Breast epithelium (tissue), 3 donors: ENCODE measurements at regions not wholly inside any gene's neighbourhood (a gene's known extent, or its start where the extent isn't known, plus 50 kb on each side); places are given as distances from the start of the nearest gene placed in this dataset.

Source experiments
- CTCF ChIP-seq, 3 donors: fragments of 450-650 bp; IDR thresholded peaks; one replicate each; pipeline ENCODE4 v1.5.1; 2016 to 2017; ENCODE audit warnings: antibody characterized with exemption in 3 of 3, mild to moderate bottlenecking in 3 of 3, moderate library complexity in 3 of 3
- POLR2A ChIP-seq: fragments of 450-650 bp; IDR thresholded peaks from one replicate; pipeline ENCODE4 v1.6.1; 2016; ENCODE audit warnings: antibody characterized with exemption, mild to moderate bottlenecking, moderate library complexity

GRCh38 chr5:143474616-143475015, 71.1 kb upstream of the NR3C1 start:
- no peak for TF ChIP-seq CTCF (IDR thresholded peaks at IDR 0.05)
- no peak for TF ChIP-seq POLR2A
